ENCODE measurements at regions not wholly inside any gene's neighbourhood (a gene's known extent, or its start where the extent isn't known, plus 50 kb on each side); places are given as distances from the start of the nearest gene placed in this dataset.

- FAIRE-seq, result no peak
- TF ChIP-seq CTCF (IDR thresholded peaks at IDR 0.05; ENCODE audit: insufficient read depth, missing control alignments), result no peak
- DNase-seq (ENCODE audit: insufficient read length, low spot score), result no peak
These were observed 421.9 kb upstream of the ADAMTSL1 start for GRCh38 chr9:18052060-18052459.

GRCh38 chr9:18056269-18056992, 417.5 kb upstream of the ADAMTSL1 start:
- DNase-seq (ENCODE audit: insufficient read length, low spot score) (no peak), FAIRE-seq (no peak)
- TF ChIP-seq CTCF (IDR thresholded peaks at IDR 0.05; ENCODE audit: insufficient read depth, missing control alignments), result no peak

- TF ChIP-seq CTCF (IDR thresholded peaks at IDR 0.05; ENCODE audit: insufficient read depth, missing control alignments), result no peak
- no peak for DNase-seq (ENCODE audit: insufficient read length, low spot score)
- FAIRE-seq, result no peak
These were observed 417.0 kb upstream of the ADAMTSL1 start for GRCh38 chr9:18056993-18057369.

GRCh38 chr9:18058564-18059442, 415.1 kb upstream of the ADAMTSL1 start:
- no peak for TF ChIP-seq CTCF (IDR thresholded peaks at IDR 0.05; ENCODE audit: insufficient read depth, missing control alignments)
- DNase-seq (ENCODE audit: insufficient read length, low spot score) (no peak), FAIRE-seq (no peak)

- no peak for DNase-seq (ENCODE audit: insufficient read length, low spot score)
- no peak for FAIRE-seq
- TF ChIP-seq CTCF (IDR thresholded peaks at IDR 0.05; ENCODE audit: insufficient read depth, missing control alignments), result no peak
These were observed 414.5 kb upstream of the ADAMTSL1 start for GRCh38 chr9:18059447-18059846.

- TF ChIP-seq CTCF (IDR thresholded peaks at IDR 0.05; ENCODE audit: insufficient read depth, missing control alignments), result peak; percentile 32
- peak; percentile 63 for FAIRE-seq
These were observed 413.6 kb upstream of the ADAMTSL1 start for GRCh38 chr9:18060269-18060934.

More at GRCh38 chr9:18060269-18060934, 413.6 kb upstream of the ADAMTSL1 start:
- DNase-seq (ENCODE audit: insufficient read length, low spot score), result no peak

Data from D721Med (cell line).